OCI-LY1 (cell line): ENCODE measurements at regions not wholly inside any gene's neighbourhood (a gene's known extent, or its start where the extent isn't known, plus 50 kb on each side); places are given as distances from the start of the nearest gene placed in this dataset.
A peak's percentile ranks its signal among the peaks of the same experiment; 100 is the strongest.

Experiments used
- H2AFZ ChIP-seq: fragments of 200-600 bp; sonication (generic), shearing (Covaris generic); 2 replicates; pipeline ENCODE4 v1.6.0; 2014; ENCODE audit warnings: antibody characterized with exemption, mild to moderate bottlenecking, low read length
- H3F3A ChIP-seq: fragments of 200-600 bp; sonication (generic), shearing (Covaris generic); 2 replicates; pipeline ENCODE4 v1.6.0; 2014; ENCODE audit warnings: mild to moderate bottlenecking, antibody characterized with exemption, low read length, moderate library complexity; ENCODE audit not compliant: insufficient read depth
- H3K27ac ChIP-seq: fragments of 200-600 bp; sonication (generic); 2 replicates; pipeline ENCODE4 v1.5.1; 2014; ENCODE audit warnings: low read length, mixed run types, mild to moderate bottlenecking, low read depth; ENCODE audit not compliant: poor library complexity, severe bottlenecking
- H3K27me3 ChIP-seq: fragments of 200-600 bp; sonication (generic); 2 replicates; pipeline ENCODE4 v1.6.0; 2014; ENCODE audit warnings: antibody characterized with exemption, mild to moderate bottlenecking, low read length, moderate library complexity; ENCODE audit not compliant: insufficient read depth
- H3K36me3 ChIP-seq: fragments of 200-600 bp; sonication (generic); 2 replicates; pipeline ENCODE4 v1.6.1; 2014; ENCODE audit warnings: mild to moderate bottlenecking, antibody characterized with exemption, low read length, moderate library complexity, mixed read lengths; ENCODE audit not compliant: insufficient read depth
- H3K4me1 ChIP-seq: fragments of 200-600 bp; sonication (generic); 2 replicates; pipeline ENCODE4 v1.5.1; 2014; ENCODE audit warnings: mild to moderate bottlenecking, low read length, moderate library complexity; ENCODE audit not compliant: insufficient read depth, severe bottlenecking
- H3K4me2 ChIP-seq: fragments of 200-600 bp; sonication (generic), shearing (Covaris generic); 2 replicates; pipeline ENCODE4 v1.6.1; 2014; ENCODE audit warnings: low read length
- H3K4me3 ChIP-seq: fragments of 200-600 bp; sonication (generic); 2 replicates; pipeline ENCODE4 v1.5.1; 2014; ENCODE audit warnings: low read length, low read depth, mild to moderate bottlenecking, mixed read lengths; ENCODE audit not compliant: poor library complexity, severe bottlenecking
- H3K79me2 ChIP-seq: fragments of 200-600 bp; shearing (Covaris generic); 2 replicates; pipeline ENCODE4 v1.6.1; 2016; ENCODE audit warnings: mixed run types, low read length, mixed read lengths; ENCODE audit not compliant: insufficient read depth
- H3K9ac ChIP-seq: fragments of 200-600 bp; sonication (generic), shearing (Covaris generic); 2 replicates; pipeline ENCODE4 v1.6.1; 2014; ENCODE audit warnings: mild to moderate bottlenecking, low read length, mixed read lengths
- H3K9me2 ChIP-seq: fragments of 200-600 bp; sonication (generic), shearing (Covaris generic); 2 replicates; pipeline ENCODE4 v1.6.1; 2014; ENCODE audit warnings: low read depth, mild to moderate bottlenecking, low read length, mixed read lengths
- H3K9me3 ChIP-seq: fragments of 200-600 bp; shearing (Covaris generic); 2 replicates; pipeline ENCODE4 v1.6.1; 2014; ENCODE audit warnings: low read length, mixed read lengths
- H4K20me1 ChIP-seq: fragments of 200-600 bp; sonication (generic), shearing (Covaris generic); 2 replicates; pipeline ENCODE4 v1.6.0; 2016; ENCODE audit warnings: mild to moderate bottlenecking, low read length; ENCODE audit not compliant: insufficient read depth
- CTCF ChIP-seq: fragments of 200-600 bp; sonication (generic), shearing (Covaris generic); IDR thresholded peaks from 2 replicates; pipeline ENCODE4 v1.5.1; 2017; ENCODE audit warnings: mild to moderate bottlenecking, antibody characterized with exemption, low read length, moderate library complexity, mixed read lengths
- EZH2 ChIP-seq: fragments of 200-600 bp; sonication (generic), shearing (Covaris generic); IDR thresholded peaks from 2 replicates; pipeline ENCODE4 v1.8.0; 2017; ENCODE audit warnings: borderline replicate concordance, mixed run types, mild to moderate bottlenecking, antibody characterized with exemption, low read length, moderate library complexity, mixed read lengths

- Histone ChIP-seq H3K4me3 (no peak overlapping the region), H3K9ac (no peak overlapping the region), H4K20me1 (no peaks in the 10 kb centered on the region), H3K79me2 (no peaks in the 10 kb centered on the region), H3K4me2 (no peak overlapping the region), H3K9me3 (peaks cover 11% of the 10 kb centered on the region; the same call in 1 of the 2 replicates), H3K36me3 (no peaks in the 10 kb centered on the region), H3K9me2 (no peaks in the 10 kb centered on the region), H3K27ac (no peak overlapping the region), H2AFZ (no peak overlapping the region), H3K27me3 (peaks cover 26% of the 10 kb centered on the region; the same call in 1 of the 2 replicates), H3F3A (no peaks in the 10 kb centered on the region), H3K4me1 (peaks cover 10% of the 10 kb centered on the region)
- TF ChIP-seq CTCF, result no peak
- no peak for TF ChIP-seq EZH2
Measured at GRCh38 chr3:194069421-194070219, 66.3 kb upstream of the HES1 start.

GRCh38 chr3:194070220-194070633, 65.7 kb upstream of the HES1 start:
- H3K9ac ChIP-seq, result peak overlapping the region; percentile 30; the same call in 1 of the 2 replicates
- peaks cover 10% of the 10 kb centered on the region for H3K4me1 ChIP-seq
- no peak for TF ChIP-seq CTCF
- no peaks in the 10 kb centered on the region for H3K79me2 ChIP-seq
- no peaks in the 10 kb centered on the region for H3F3A ChIP-seq
- H3K9me2 ChIP-seq, result no peaks in the 10 kb centered on the region
- no peaks in the 10 kb centered on the region for H3K36me3 ChIP-seq
- no peak overlapping the region for H2AFZ ChIP-seq
- H3K27ac ChIP-seq, result no peak overlapping the region
- peak overlapping the region; percentile 71 for H3K4me2 ChIP-seq
- no peaks in the 10 kb centered on the region for H4K20me1 ChIP-seq
- peaks cover 26% of the 10 kb centered on the region; the same call in 1 of the 2 replicates for H3K27me3 ChIP-seq
- H3K4me3 ChIP-seq, result peak overlapping the region; percentile 58
- peaks cover 11% of the 10 kb centered on the region; the same call in 1 of the 2 replicates for H3K9me3 ChIP-seq

- Histone ChIP-seq H3K4me2 (peak overlapping the region; percentile 71), H3K4me1 (peaks cover 10% of the 10 kb centered on the region), H3K9me2 (no peaks in the 10 kb centered on the region), H3K27ac (no peak overlapping the region), H3K79me2 (no peaks in the 10 kb centered on the region), H3F3A (no peaks in the 10 kb centered on the region), H3K36me3 (no peaks in the 10 kb centered on the region), H3K9ac (peak overlapping the region; percentile 48; the same call in 1 of the 2 replicates), H3K9me3 (peaks cover 11% of the 10 kb centered on the region; the same call in 1 of the 2 replicates), H4K20me1 (no peaks in the 10 kb centered on the region), H3K27me3 (peaks cover 26% of the 10 kb centered on the region; the same call in 1 of the 2 replicates), H3K4me3 (peak overlapping the region; percentile 58), H2AFZ (no peak overlapping the region)
- TF ChIP-seq EZH2 (no peak), CTCF (0 out of 2 replicates have a peak, but pooled peaks have one; percentile 5)
Measured at GRCh38 chr3:194070634-194071409, 65.1 kb upstream of the HES1 start.
